ENCODE measurements at regions not wholly inside any gene's neighbourhood (a gene's known extent, or its start where the extent isn't known, plus 50 kb on each side); places are given as distances from the start of the nearest gene placed in this dataset.

DNA sequence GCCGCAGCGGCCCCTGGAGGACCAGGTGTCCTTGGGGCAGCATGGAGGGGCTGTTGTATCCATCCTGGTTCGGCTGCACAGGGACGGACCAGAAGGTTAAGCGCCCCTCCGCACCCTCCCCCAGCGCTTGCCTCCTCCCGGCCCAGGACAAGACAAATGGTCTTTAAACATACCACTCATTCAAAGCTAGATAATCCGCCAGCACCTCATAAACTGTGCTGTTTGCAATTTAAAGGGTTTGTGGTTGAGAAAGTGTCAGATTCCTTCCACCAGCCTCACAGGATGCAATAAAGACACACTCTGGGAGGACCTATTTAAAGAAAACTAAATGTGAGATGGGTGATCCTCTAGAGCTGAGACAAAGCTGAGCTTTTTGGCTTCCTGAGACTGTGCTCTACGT, 426.2 kb upstream of the EEF2KMT start:
- TF ChIP-seq CTCF (IDR thresholded peaks at IDR 0.05 in 2 of 3, conservative IDR thresholded peaks at IDR 0.05 in 1 of 3; ENCODE audit: borderline replicate concordance in 1 of 3, insufficient read depth in 1 of 3, low read depth in 2 of 3, low read length in 2 of 3): no peak
- TF ChIP-seq, protein P1, sequence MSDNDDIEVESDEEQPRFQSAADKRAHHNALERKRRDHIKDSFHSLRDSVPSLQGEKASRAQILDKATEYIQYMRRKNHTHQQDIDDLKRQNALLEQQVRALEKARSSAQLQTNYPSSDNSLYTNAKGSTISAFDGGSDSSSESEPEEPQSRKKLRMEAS (IDR thresholded peaks at IDR 0.05): no peak
- no peak for TF ChIP-seq POLR2A (IDR thresholded peaks at IDR 0.05; ENCODE audit: borderline replicate concordance, extremely low read depth, insufficient read depth, insufficient read length)
- TF ChIP-seq FOSL1 (IDR thresholded peaks at IDR 0.05; ENCODE audit: low read depth): no peak
- no peak for TF ChIP-seq EZH2phosphoT487 (IDR thresholded peaks at IDR 0.05; ENCODE audit: borderline replicate concordance)
- TF ChIP-seq YY1 (IDR thresholded peaks at IDR 0.05; ENCODE audit: extremely low read depth, insufficient replicate concordance, low read depth, low read length): no peak
- no peak for TF ChIP-seq RAD21 (IDR thresholded peaks at IDR 0.05; ENCODE audit: low read depth)
- no peak for TF ChIP-seq POLR2AphosphoS5 (IDR thresholded peaks at IDR 0.05; ENCODE audit: low read depth, low read length)
